HFFc6 (cell line): ENCODE measurements at regions not wholly inside any gene's neighbourhood (a gene's known extent, or its start where the extent isn't known, plus 50 kb on each side); places are given as distances from the start of the nearest gene placed in this dataset.

Experiments used
- DNase-seq: peaks from one replicate; pipeline ENCODE4 v3.0.0-alpha.2; 2018
- H3K27ac Mint-ChIP-seq: 2 replicates; pipeline ENCODE4 v1.8.0; 2020; ENCODE audit warnings: mild to moderate bottlenecking, mixed read lengths
- H3K27me3 Mint-ChIP-seq: 2 replicates; pipeline ENCODE4 v1.8.0; 2021; ENCODE audit warnings: mild to moderate bottlenecking, moderate library complexity, mixed read lengths; ENCODE audit not compliant: insufficient read depth
- H3K36me3 Mint-ChIP-seq: 2 replicates; pipeline ENCODE4 v1.8.0; 2021; ENCODE audit warnings: low read depth, mixed read lengths
- H3K4me1 Mint-ChIP-seq: 2 replicates; pipeline ENCODE4 v1.8.0; 2020; ENCODE audit warnings: low read depth, mixed read lengths
- H3K4me3 Mint-ChIP-seq: 2 replicates; pipeline ENCODE4 v1.8.0; 2020; ENCODE audit warnings: mild to moderate bottlenecking, moderate library complexity, mixed read lengths
- H3K9me3 Mint-ChIP-seq: 2 replicates; pipeline ENCODE4 v1.8.0; 2020; ENCODE audit warnings: mild to moderate bottlenecking, mixed read lengths
- TF ChIP-seq, protein P1 (sequence below): fragments of 200-600 bp; sonication (generic); IDR thresholded peaks from 2 replicates; pipeline ENCODE4 v1.5.0; 2021; ENCODE audit warnings: antibody characterized with exemption, mild to moderate bottlenecking

DNA sequence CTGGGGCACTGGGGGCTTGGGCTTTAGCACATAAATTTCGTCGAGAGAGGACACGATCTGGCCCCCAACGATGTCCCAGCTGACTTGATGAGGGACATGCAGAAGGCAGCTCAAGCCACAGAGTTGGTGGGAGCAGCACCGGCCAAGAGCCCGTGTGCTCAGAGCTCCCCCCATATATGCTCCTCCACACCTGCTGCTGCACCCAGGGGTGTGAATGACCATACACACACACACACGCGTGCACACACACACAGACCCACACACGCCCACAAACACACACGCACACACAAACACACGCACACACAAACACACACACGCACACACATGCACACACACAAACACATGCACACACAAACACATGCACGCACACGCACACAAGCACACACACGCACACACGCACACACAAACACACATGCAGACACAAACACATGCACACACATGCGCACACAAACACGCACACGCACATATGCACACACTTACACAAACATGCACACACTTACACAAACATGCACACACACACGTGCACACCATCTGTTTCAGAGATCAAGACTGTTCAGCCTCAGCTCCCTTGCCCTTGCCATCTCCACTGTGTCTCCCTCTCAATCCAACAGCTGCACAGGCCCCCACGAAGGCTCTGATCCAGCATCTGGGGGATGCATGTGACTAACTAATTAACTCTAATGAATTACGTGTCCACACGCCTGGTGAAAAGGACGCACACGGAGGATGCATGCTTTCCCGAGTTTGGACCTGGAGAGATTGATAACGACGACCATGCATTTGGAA lies 85.6 kb upstream of the TNRC6C start:
- H3K27me3 Mint-ChIP-seq: peaks cover 34% of the 10 kb centered on the region

DNA sequence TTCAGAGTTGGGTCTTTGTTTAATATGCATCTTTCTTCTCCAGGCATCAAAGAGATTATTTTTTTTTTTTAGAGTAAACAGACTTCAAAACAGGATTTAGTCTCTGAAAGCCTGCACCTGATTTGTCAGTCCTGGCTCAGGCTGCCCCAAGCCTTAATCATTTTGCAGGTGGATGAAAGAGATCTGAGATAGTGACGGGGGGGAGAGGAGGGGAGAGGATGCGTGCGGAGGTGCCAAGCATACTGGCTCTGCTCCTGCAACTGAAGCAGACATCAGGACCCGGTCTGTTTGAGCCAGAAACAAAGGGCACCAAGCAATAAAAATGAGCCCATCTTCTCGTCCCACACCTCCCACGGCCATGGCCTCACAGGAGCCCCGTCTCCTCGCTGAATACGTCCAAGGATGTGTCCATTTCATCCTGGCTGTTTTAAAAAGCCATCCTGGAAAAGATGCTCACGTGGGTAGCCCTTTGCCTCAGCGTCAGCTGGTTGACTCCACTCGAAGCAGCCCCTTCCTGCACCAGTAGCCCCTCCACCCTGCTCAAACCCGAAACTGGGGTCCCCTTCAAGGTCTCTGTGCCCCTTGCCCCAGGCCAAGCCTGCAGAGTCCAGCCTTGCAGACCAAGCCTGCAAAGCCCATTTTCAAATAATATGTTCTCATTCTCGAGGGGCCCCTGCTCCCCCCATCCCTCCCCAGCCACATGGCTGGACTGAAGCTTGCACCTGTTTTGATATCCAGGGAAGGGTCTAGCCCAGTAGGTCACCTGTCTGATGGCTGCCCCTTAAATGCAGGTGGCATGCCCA lies 84.8 kb upstream of the TNRC6C start:
- Mint-ChIP-seq H3K27me3 (peaks cover 35% of the 10 kb centered on the region), H3K27ac (no peak overlapping the region), H3K4me1 (peaks cover 7% of the 10 kb centered on the region; the same call in 1 of the 2 replicates)

More for the DNA sequence above, 85.6 kb upstream of the TNRC6C start:
- Mint-ChIP-seq H3K36me3 (peaks cover 12% of the 10 kb centered on the region), H3K4me3 (no peak overlapping the region), H3K27ac (no peak overlapping the region), H3K4me1 (peaks cover 7% of the 10 kb centered on the region; the same call in 1 of the 2 replicates), H3K9me3 (peaks cover 19% of the 10 kb centered on the region)
- TF ChIP-seq, protein P1, sequence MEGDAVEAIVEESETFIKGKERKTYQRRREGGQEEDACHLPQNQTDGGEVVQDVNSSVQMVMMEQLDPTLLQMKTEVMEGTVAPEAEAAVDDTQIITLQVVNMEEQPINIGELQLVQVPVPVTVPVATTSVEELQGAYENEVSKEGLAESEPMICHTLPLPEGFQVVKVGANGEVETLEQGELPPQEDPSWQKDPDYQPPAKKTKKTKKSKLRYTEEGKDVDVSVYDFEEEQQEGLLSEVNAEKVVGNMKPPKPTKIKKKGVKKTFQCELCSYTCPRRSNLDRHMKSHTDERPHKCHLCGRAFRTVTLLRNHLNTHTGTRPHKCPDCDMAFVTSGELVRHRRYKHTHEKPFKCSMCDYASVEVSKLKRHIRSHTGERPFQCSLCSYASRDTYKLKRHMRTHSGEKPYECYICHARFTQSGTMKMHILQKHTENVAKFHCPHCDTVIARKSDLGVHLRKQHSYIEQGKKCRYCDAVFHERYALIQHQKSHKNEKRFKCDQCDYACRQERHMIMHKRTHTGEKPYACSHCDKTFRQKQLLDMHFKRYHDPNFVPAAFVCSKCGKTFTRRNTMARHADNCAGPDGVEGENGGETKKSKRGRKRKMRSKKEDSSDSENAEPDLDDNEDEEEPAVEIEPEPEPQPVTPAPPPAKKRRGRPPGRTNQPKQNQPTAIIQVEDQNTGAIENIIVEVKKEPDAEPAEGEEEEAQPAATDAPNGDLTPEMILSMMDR: no peak
- DNase-seq: no peak

DNA sequence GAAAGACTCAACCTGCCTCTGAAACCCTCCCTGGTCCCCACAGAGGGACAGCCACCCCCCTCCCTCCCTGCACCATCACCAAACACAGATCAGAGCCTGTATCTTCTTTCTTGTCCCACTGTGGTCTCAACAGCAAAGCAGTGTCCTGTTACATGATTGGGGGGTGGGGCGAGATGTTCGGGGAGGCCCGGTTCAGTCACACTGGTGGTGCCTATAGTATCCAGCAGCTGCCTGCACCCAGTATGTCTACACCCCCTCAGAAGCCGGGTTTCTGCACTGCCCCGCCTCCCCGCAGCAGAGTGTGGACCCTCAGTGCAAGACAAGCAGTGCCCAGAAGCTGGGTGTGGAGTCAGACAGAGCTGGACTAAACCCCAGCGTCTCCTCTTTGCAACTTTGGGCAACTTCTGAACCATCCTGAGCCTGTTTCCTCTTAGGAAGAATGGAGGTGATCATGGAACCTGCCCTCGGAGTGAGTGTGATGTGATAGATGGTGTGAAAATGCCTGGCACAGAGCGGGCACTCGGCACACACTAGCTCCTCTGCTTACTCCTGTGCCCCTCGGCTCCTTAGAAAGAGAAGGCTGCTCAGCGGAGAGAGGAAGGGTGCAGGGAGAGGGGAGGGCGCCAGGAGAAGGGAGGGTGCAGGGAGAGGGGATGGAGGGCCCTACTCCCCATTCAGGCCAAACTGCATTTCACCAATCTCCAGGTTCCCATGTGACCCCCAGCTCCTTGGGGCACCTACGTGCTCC lies 84.0 kb upstream of the TNRC6C start:
- Mint-ChIP-seq H3K4me3 (no peak overlapping the region), H3K27ac (no peak overlapping the region), H3K36me3 (peaks cover 12% of the 10 kb centered on the region), H3K9me3 (peaks cover 19% of the 10 kb centered on the region), H3K4me1 (peaks cover 7% of the 10 kb centered on the region; the same call in 1 of the 2 replicates), H3K27me3 (peaks cover 30% of the 10 kb centered on the region)
- no peak for DNase-seq
- TF ChIP-seq, protein P1: no peak

More for the DNA sequence above, 84.8 kb upstream of the TNRC6C start:
- TF ChIP-seq, protein P1: no peak
- DNase-seq: no peak
- Mint-ChIP-seq H3K9me3 (peaks cover 19% of the 10 kb centered on the region), H3K36me3 (peaks cover 12% of the 10 kb centered on the region), H3K4me3 (no peak overlapping the region)

DNA sequence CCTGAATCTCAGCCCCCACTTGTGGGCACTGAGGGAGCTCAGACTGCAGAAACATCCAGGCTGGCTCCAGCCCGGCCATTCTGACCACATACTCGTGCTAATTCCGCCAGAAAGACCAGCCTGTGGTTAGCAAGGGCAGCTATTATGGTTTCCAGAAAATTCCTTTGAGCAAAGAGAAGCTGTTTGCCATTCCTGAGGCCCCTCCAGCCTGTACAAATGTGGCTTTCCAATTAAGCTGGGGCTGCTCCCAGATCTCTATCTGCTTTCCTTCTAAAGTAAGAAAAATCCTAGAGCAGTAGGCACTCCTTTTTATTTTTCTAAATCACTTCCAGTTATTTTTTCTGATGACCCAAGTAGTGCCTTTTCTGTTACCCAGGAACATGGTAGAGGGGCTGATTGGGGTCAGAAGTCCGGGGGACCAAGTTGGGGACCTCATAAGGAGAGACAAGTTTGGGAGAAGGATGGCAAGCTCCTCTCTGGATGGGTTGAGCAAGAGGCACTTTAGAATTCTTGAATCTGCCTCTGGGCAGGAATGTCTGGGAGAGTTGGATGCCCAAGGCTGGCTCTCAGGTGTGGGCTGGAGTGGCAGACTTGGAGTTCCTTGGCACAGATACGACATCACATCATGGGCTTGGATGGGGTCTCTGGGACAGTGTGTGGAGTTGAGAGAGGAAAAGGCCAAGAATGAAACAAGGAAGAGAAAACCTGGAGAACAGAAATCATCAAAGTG lies 83.3 kb upstream of the TNRC6C start:
- TF ChIP-seq, protein P1: no peak
- H3K36me3 Mint-ChIP-seq: peaks cover 12% of the 10 kb centered on the region
- H3K9me3 Mint-ChIP-seq: peaks cover 19% of the 10 kb centered on the region
- peak; percentile 82 for DNase-seq
- H3K4me3 Mint-ChIP-seq: no peak overlapping the region; the same call in 1 of the 2 replicates
- H3K27me3 Mint-ChIP-seq: peaks cover 26% of the 10 kb centered on the region
- no peak overlapping the region for H3K27ac Mint-ChIP-seq
- peaks cover 7% of the 10 kb centered on the region; the same call in 1 of the 2 replicates for H3K4me1 Mint-ChIP-seq
